ENCODE measurements at regions not wholly inside any gene's neighbourhood (a gene's known extent, or its start where the extent isn't known, plus 50 kb on each side); places are given as distances from the start of the nearest gene placed in this dataset.
A peak's percentile ranks its signal among the peaks of the same experiment; 100 is the strongest.

- no peak for DNase-seq
Observed at GRCh38 chr17:72497915-72498314, 377.1 kb downstream of the SOX9 start.

- DNase-seq, result no peak
Observed at GRCh38 chr17:72498364-72499210, 377.8 kb downstream of the SOX9 start.

GRCh38 chr17:72501404-72502370 lies 380.9 kb downstream of the SOX9 start:
- no peak for DNase-seq

GRCh38 chr17:72502371-72503341 lies 381.8 kb downstream of the SOX9 start:
- DNase-seq, result peak; percentile 14

GRCh38 chr17:72503556-72503955 lies 382.7 kb downstream of the SOX9 start:
- DNase-seq, result no peak

- no peak for DNase-seq
Observed at GRCh38 chr17:72504783-72505182, 384.0 kb downstream of the SOX9 start.

GRCh38 chr17:72506773-72507172 lies 386.0 kb downstream of the SOX9 start:
- no peak for DNase-seq

GRCh38 chr17:72507370-72507769 lies 386.6 kb downstream of the SOX9 start:
- DNase-seq, result no peak

GRCh38 chr17:72510351-72511016 lies 389.7 kb downstream of the SOX9 start:
- no peak for DNase-seq

GRCh38 chr17:72511242-72511641 lies 390.4 kb downstream of the SOX9 start:
- no peak for DNase-seq

- DNase-seq, result no peak
Observed at GRCh38 chr17:72511874-72512273, 391.1 kb downstream of the SOX9 start.

GRCh38 chr17:72512649-72513556 lies 392.1 kb downstream of the SOX9 start:
- no peak for DNase-seq

GRCh38 chr17:72514321-72514861 lies 393.6 kb downstream of the SOX9 start:
- no peak for DNase-seq

GRCh38 chr17:72514891-72515290 lies 394.1 kb downstream of the SOX9 start:
- DNase-seq, result no peak

- DNase-seq, result no peak
Observed at GRCh38 chr17:72515291-72516065, 394.7 kb downstream of the SOX9 start.

GRCh38 chr17:72516772-72517399 lies 396.1 kb downstream of the SOX9 start:
- no peak for DNase-seq

- DNase-seq, result no peak
Observed at GRCh38 chr17:72517413-72518158, 396.8 kb downstream of the SOX9 start.

Data from muscle of arm (tissue), 1 donor.